ENCODE measurements at regions not wholly inside any gene's neighbourhood (a gene's known extent, or its start where the extent isn't known, plus 50 kb on each side); places are given as distances from the start of the nearest gene placed in this dataset.

- no peak for TF ChIP-seq CTCF (IDR thresholded peaks at IDR 0.05)
- TF ChIP-seq POLR2AphosphoS5 (IDR thresholded peaks at IDR 0.05), result no peak
Observed at GRCh38 chr18:72999971-73000607, 132.3 kb upstream of the NETO1 start.
